Right lobe of liver (tissue), 6 donors: ENCODE measurements at regions not wholly inside any gene's neighbourhood (a gene's known extent, or its start where the extent isn't known, plus 50 kb on each side); places are given as distances from the start of the nearest gene placed in this dataset.
"Not testable (repeated sequence)": the region's sequence is repeated elsewhere in the genome, so short reads cannot be mapped to it uniquely, and the experiment has no call there.

Source experiments
- ATAC-seq, 4 donors: fragments of 200-7000 bp; cut with Tn5 transposase; one replicate each; pipeline ENCODE4 v1.9.1; 2020; ENCODE audit warnings: mild to moderate bottlenecking in 4 of 4, moderate library complexity in 4 of 4
- DNase-seq, 3 donors: peaks; one replicate each; pipeline ENCODE4 v3.0.0-alpha.2; 2020
- H3K27ac ChIP-seq, 3 donors: fragments of 200-600 bp; one replicate each; pipeline ENCODE4 v1.8.0; 2022
- H3K27me3 ChIP-seq, 2 donors: fragments of 200-600 bp; one replicate each; pipeline ENCODE4 v1.8.0; 2022
- H3K36me3 ChIP-seq, 4 donors: fragments of 200-600 bp; sonication (generic) in 1 of 4; one replicate each; pipeline versions ENCODE4 v1.5.1 to v1.8.0; 2017 to 2022; ENCODE audit warnings: control low read depth in 1 of 4
- H3K4me1 ChIP-seq, 4 donors: fragments of 200-600 bp; sonication (generic) in 1 of 4; one replicate each; pipeline versions ENCODE4 v1.5.1 to v1.8.0; 2017 to 2022; ENCODE audit warnings: control low read depth in 1 of 4
- H3K4me3 ChIP-seq, 3 donors: fragments of 200-600 bp; one replicate each; pipeline ENCODE4 v1.8.0; 2022
- H3K9me3 ChIP-seq, 4 donors: fragments of 200-600 bp; sonication (generic) in 1 of 4; one replicate each; pipeline versions ENCODE4 v1.5.1 to v1.8.0; 2017 to 2022; ENCODE audit warnings: control low read depth in 1 of 4
- POLR2A ChIP-seq: fragments of 450-650 bp; IDR thresholded peaks from one replicate; pipeline ENCODE4 v1.6.1; 2017; ENCODE audit warnings: antibody characterized with exemption, mild to moderate bottlenecking
- WGBS: methylation state at CpG from one replicate; pipeline ENCODE4 v1.1.6; 2018; ENCODE audit warnings: low coverage, low lambda C conversion rate; ENCODE audit not compliant: insufficient coverage; ENCODE audit errors: missing lambda C conversion rate; 5-methylcytosine and 5-hydroxymethylcytosine counted together
- intact Hi-C, 2 donors: fragments of 100-400 bp; cut with DNase I; formaldehyde crosslinking; loops; one replicate each; pipeline versions ENCODE4 v1.11.2 to v1.14.1; 2022
- TF ChIP-seq, protein P1 (sequence below), 4 donors: fragments of 200-600 bp in 3 of 4; fragments of 450-650 bp in 1 of 4; IDR thresholded peaks; one replicate each; pipeline versions ENCODE4 v1.5.1 to v1.8.0; 2016 to 2022; ENCODE audit warnings: antibody characterized with exemption in 4 of 4, mild to moderate bottlenecking in 2 of 4
- donor health status: DM: no; HTN: yes; CAD: no.
- donor health status: DM: no; HTN: no; CAD: no.
- donor health status: DM: no; HTN: no; CAD: no.
- donor health status: DM: no; HTN: yes; CAD: no.
- donor health status: DM: no; HTN: yes; CAD: no.

DNA sequence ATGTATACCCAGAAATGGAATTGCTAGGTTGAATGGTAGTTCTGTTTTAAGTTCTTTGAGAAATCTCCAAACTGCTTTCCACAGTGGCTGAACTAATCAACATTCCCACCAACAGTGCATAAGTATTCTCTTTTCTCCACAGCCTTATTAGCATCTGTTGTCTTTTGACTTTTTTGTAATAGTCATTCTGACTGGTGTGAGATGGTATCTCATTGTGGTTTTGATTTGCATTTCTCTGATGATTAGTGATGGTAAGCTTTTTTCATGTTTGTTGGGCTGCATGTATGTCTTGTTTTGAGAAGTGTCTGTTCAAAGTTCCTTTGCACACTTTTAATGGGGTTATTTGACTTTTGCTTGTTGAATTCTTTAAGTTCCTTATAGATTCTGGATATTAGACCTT is 52.4 kb upstream of the EHHADH start:
- H3K27ac ChIP-seq, DNase-seq, intact Hi-C loops, H3K36me3 ChIP-seq, H3K4me3 ChIP-seq, H3K9me3 ChIP-seq, ATAC-seq, H3K27me3 ChIP-seq, H3K4me1 ChIP-seq: not testable (repeated sequence)

DNA sequence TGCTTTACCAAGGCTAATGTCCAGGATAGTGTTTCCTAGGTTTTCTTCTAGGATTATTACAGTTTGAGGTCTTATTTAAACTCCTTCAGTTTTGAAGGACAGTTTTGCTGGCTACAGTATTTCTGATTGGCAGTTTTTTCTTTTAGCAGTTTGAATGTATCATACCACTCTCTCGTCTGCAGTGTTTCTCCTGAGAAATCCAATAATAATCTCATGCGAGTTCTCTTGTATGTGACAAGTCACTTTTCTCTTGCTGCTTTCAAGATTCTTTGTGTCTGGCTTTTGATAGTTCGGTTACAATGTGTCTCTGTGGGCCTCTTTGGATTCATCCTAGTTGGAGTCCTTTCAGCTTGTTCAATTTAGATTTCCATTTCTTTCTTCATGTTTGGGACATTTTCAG is 53.0 kb upstream of the EHHADH start:
- Histone ChIP-seq H3K4me1 (peaks cover 0 to 2% (median 0%) of the 10 kb centered on the region in 4 donors), H3K27ac (no peak overlapping the region), H3K9me3 (no peaks in the 10 kb centered on the region), H3K4me3 (no peak overlapping the region), H3K36me3 (no peaks in the 10 kb centered on the region), H3K27me3 (no peaks in the 10 kb centered on the region)
- ATAC-seq = no peak
- WGBS = 82% methylated on average over 2 of the region's 3 CpGs
- TF ChIP-seq, protein P1, sequence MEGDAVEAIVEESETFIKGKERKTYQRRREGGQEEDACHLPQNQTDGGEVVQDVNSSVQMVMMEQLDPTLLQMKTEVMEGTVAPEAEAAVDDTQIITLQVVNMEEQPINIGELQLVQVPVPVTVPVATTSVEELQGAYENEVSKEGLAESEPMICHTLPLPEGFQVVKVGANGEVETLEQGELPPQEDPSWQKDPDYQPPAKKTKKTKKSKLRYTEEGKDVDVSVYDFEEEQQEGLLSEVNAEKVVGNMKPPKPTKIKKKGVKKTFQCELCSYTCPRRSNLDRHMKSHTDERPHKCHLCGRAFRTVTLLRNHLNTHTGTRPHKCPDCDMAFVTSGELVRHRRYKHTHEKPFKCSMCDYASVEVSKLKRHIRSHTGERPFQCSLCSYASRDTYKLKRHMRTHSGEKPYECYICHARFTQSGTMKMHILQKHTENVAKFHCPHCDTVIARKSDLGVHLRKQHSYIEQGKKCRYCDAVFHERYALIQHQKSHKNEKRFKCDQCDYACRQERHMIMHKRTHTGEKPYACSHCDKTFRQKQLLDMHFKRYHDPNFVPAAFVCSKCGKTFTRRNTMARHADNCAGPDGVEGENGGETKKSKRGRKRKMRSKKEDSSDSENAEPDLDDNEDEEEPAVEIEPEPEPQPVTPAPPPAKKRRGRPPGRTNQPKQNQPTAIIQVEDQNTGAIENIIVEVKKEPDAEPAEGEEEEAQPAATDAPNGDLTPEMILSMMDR (IDR thresholded peaks at IDR 0.05) = no peak
- no peak for TF ChIP-seq POLR2A
- no peak for DNase-seq
- intact Hi-C loops = no loop called here

DNA sequence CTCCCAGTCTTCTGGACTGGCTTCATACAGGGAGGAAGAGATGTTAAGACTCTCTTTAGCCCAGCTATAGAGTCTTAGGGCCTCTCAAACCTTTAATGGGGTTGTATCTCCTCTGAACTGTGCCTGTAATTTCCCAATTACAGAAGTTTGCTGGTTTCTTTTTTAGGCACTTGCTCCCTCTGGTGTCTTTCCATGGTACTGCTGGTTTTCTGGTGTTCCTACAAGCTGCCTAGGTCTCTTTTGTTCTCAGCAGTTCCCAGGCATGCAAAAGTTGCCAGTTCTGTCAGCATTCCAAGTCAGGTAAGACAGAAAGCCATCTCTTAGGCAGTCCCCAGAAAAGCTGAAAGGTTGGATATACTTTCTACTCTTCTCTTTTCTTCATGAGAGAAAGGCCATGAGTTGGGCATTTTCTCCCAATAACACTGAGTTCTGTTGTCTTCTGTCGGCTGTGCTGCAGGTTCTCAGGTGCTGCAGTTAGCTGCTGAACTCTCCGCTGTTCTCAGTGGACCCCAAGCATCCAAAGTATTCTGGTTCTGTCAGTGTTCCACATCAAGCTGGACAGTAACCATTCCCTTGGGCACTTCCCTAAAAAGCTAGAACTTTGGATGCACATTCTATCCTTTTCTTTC is 54.4 kb upstream of the EHHADH start:
- WGBS = 60% methylated on average over 1 of the region's 2 CpGs
- Histone ChIP-seq H3K36me3 (no peaks in the 10 kb centered on the region), H3K4me1 (peaks cover 0 to 14% (median 0%) of the 10 kb centered on the region in 4 donors), H3K27me3 (no peaks in the 10 kb centered on the region), H3K9me3 (no peaks in the 10 kb centered on the region), H3K4me3 (no peak overlapping the region), H3K27ac (no peak overlapping the region)
- no peak for TF ChIP-seq POLR2A
- TF ChIP-seq, protein P1 (IDR thresholded peaks at IDR 0.05) = peak; percentile 69 to 78 (median 72)
- intact Hi-C loops = no loop called here
- DNase-seq (peak in 1 of 3 donors; percentile 62), ATAC-seq (peak; percentile 84 to 94 (median 93))

DNA sequence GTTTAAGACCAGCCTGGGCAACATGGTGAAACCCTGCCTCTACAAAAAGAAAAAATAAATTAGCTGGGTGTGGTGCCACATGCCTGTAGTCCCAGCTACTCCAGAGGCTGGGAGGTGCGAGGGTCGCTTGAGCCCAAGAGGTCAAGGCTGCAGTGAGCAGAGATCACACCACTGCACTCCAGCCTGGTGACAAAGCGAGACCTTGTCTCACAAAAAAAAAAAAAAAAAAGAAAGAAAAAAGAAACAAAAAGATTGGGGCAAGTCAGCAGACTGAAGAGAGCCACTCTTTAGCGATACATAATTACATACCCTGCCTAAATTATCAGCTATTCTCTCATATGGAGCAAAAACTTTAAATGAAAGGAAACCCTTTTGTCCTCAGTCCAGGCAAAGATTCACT is 53.6 kb upstream of the MAP3K13 start:
- ATAC-seq = peak in 1 of 4 donors; percentile 38
- intact Hi-C loops = no loop called here
- 59% methylated on average over 4 of the region's 4 CpGs for WGBS
- no peaks in the 10 kb centered on the region for H3K9me3 ChIP-seq
- no peaks in the 10 kb centered on the region for H3K27me3 ChIP-seq
- H3K36me3 ChIP-seq = no peaks in the 10 kb centered on the region
- TF ChIP-seq POLR2A = no peak
- TF ChIP-seq, protein P1 (IDR thresholded peaks at IDR 0.05) = no peak
- no peak for DNase-seq
- peaks cover 0 to 23% (median 5%) of the 10 kb centered on the region in 4 donors for H3K4me1 ChIP-seq
- H3K4me3 ChIP-seq = no peak overlapping the region
- H3K27ac ChIP-seq = no peak overlapping the region

DNA sequence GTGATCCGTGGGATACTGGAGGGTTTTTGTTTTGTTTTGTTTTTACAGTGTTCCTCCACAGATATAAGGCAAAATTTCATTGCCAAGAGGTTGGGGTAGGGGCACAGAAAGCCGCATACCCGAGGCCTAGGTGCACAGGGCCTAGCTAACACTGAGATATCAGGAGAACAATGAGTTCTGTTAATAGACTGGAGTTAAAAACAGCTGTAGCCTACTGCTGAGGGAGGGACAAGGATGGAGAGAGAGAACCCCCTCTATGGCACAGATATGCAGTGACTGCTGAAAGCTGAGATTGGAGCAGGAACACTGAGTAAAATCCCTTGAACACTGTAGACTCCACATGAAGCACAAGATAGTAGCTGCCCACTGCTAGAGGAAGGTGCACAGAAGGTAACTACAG is 53.1 kb upstream of the MAP3K13 start:
- Histone ChIP-seq H3K27ac (no peak overlapping the region), H3K4me1 (peaks cover 0 to 24% (median 5%) of the 10 kb centered on the region in 4 donors), H3K36me3 (no peaks in the 10 kb centered on the region), H3K4me3 (no peak overlapping the region), H3K9me3 (no peaks in the 10 kb centered on the region), H3K27me3 (no peaks in the 10 kb centered on the region)
- intact Hi-C loops = no loop called here
- DNase-seq (no peak), ATAC-seq (no peak)
- TF ChIP-seq, protein P1 (IDR thresholded peaks at IDR 0.05) = no peak
- TF ChIP-seq POLR2A = no peak
- WGBS = 71% methylated on average over 3 of the region's 3 CpGs
